ENCODE measurements at regions not wholly inside any gene's neighbourhood (a gene's known extent, or its start where the extent isn't known, plus 50 kb on each side); places are given as distances from the start of the nearest gene placed in this dataset.

DNA sequence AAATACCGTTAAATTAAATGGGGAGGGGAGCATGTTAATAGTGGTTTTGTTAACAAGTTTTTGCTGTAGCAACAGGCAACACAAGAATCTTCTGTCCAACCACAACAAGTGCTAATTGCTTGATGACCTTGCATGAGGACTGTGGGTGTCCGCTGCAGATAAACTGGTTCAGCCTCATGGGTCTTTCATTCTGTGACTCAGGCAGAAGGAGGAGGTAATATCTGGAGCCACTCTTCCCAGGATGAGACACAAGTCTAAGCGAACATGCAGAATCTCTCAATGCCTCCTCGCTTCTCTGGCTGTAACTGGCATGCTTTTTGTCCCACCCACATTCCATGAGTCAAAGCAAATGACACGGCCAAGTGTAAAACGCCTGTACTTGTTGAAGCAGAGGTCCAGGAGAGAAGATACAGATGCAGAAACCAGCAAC lies 56.6 kb upstream of the MYO16 start:
- Mint-ChIP-seq H3K27ac (no peak overlapping the region), H3K4me3 (no peak overlapping the region), H3K4me1 (no peaks in the 10 kb centered on the region), H3K9me3 (no peaks in the 10 kb centered on the region), H3K36me3 (ENCODE audit: low read depth) (no peaks in the 10 kb centered on the region), H3K27me3 (no peaks in the 10 kb centered on the region)
- ChIA-PET CTCF (no interaction called here), POLR2A (no interaction called here)
- DNase-seq, result no peak

DNA sequence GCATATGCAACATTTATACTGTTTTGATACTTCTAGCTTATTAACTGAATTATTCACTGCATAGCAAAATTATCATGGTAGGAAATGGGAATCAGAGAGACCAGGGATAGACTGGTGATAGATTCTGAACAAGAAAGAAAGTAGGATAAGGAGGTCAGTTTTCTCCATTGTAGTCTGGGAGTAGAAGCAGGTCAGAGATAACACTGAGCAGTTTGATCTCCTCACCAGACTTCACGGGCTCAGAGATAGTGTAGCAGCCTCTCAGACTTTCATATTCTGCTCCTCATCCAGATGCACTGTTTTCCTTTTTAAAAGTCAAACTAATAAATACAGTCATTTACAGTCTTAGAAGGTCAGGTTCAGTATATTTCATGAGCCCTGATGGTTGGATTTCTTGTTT lies 56.0 kb upstream of the MYO16 start:
- Mint-ChIP-seq H3K9me3 (no peaks in the 10 kb centered on the region), H3K27ac (no peak overlapping the region), H3K36me3 (ENCODE audit: low read depth) (no peaks in the 10 kb centered on the region), H3K27me3 (no peaks in the 10 kb centered on the region), H3K4me1 (no peaks in the 10 kb centered on the region), H3K4me3 (no peak overlapping the region)
- CTCF ChIA-PET, result no interaction called here
- POLR2A ChIA-PET, result no interaction called here
- no peak for DNase-seq

DNA sequence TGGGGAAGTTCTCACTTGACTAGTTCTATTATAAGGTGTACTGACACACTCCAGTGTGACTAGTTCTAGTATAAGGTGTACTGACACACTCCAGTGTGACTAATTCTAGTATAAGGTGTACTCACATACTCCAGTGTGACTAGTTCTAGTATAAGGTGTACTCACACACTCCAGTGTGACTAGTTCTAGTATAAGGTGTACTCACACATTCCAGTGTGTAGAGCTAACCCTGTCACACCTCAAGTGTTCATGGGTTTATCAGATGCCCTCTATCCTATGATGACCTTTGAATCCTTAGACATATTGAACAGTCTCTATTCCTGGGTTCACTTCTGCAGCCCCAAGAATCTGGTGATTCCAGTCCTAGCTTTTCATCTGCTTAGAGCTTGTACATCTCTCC lies 54.6 kb upstream of the MYO16 start:
- Mint-ChIP-seq H3K4me1 (no peaks in the 10 kb centered on the region), H3K4me3 (no peak overlapping the region), H3K27ac (no peak overlapping the region), H3K27me3 (no peaks in the 10 kb centered on the region), H3K9me3 (no peaks in the 10 kb centered on the region), H3K36me3 (ENCODE audit: low read depth) (no peaks in the 10 kb centered on the region)
- ChIA-PET POLR2A (no interaction called here), CTCF (no interaction called here)
- no peak for DNase-seq

DNA sequence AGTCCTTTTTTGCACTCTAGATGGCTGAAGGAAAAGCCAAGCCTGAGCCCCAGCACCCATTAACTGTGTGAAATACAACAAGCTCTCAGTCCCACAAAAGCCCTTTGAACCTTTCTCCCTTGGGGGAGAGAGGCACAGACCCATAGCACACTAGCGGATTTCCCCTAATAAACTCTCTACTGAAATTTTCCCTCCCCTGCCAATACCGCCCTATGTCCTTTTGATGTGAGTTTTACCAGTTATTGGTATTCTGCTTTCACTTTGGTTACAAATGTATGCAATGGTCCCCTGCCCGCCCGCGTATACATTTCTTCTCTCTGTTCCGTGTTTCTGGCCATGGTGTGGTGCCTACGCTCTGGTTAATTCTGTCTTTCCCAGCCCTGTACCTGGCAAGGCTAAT lies 54.0 kb upstream of the MYO16 start:
- ChIA-PET POLR2A (no interaction called here), CTCF (no interaction called here)
- no peaks in the 10 kb centered on the region for H3K4me1 Mint-ChIP-seq
- DNase-seq, result no peak
- H3K4me3 Mint-ChIP-seq, result no peak overlapping the region
- H3K27ac Mint-ChIP-seq, result no peak overlapping the region
- H3K9me3 Mint-ChIP-seq, result no peaks in the 10 kb centered on the region
- no peaks in the 10 kb centered on the region for H3K36me3 Mint-ChIP-seq (ENCODE audit: low read depth)
- no peaks in the 10 kb centered on the region for H3K27me3 Mint-ChIP-seq
